Ectodermal cell (in vitro differentiated cells): ENCODE measurements at regions not wholly inside any gene's neighbourhood (a gene's known extent, or its start where the extent isn't known, plus 50 kb on each side); places are given as distances from the start of the nearest gene placed in this dataset.

ENCODE experiments used
- H3K27ac ChIP-seq: 2 replicates; pipeline ENCODE4 v1.7.0; 2013; ENCODE audit warnings: mild to moderate bottlenecking, low read depth, low read length; ENCODE audit not compliant: insufficient read depth, poor library complexity, severe bottlenecking
- H3K27me3 ChIP-seq: 2 replicates; pipeline ENCODE4 v1.7.0; 2013; ENCODE audit warnings: mild to moderate bottlenecking, low read length; ENCODE audit not compliant: insufficient read depth, control insufficient read depth, poor library complexity, severe bottlenecking
- H3K36me3 ChIP-seq: one replicate; pipeline ENCODE4 v1.7.0; 2013; ENCODE audit warnings: low read length; ENCODE audit not compliant: control insufficient read depth, insufficient read depth
- H3K4me1 ChIP-seq: one replicate; pipeline ENCODE4 v1.7.0; 2013; ENCODE audit warnings: low read length; ENCODE audit not compliant: control insufficient read depth, insufficient read depth
- H3K4me3 ChIP-seq: 2 replicates; pipeline ENCODE4 v1.7.0; 2013; ENCODE audit warnings: low read depth, low read length, control low read depth; ENCODE audit not compliant: insufficient read depth
- H3K9me3 ChIP-seq: 2 replicates; pipeline ENCODE4 v1.7.0; 2013; ENCODE audit warnings: mild to moderate bottlenecking, low read length, moderate library complexity; ENCODE audit not compliant: control insufficient read depth
- WGBS, 2 experiments: methylation state at CpG; one replicate each; pipeline ENCODE4 v1.1.7; 2013; ENCODE audit warnings: missing lambda C conversion rate in 2 of 2; 5-methylcytosine and 5-hydroxymethylcytosine counted together

- H3K4me3 ChIP-seq = no peak overlapping the region
- H3K9me3 ChIP-seq = peaks cover 3% of the 10 kb centered on the region
- H3K36me3 ChIP-seq = no peaks in the 10 kb centered on the region
- WGBS, 2 experiments = 97% methylated on average over 23 of the region's 23 CpGs
- H3K4me1 ChIP-seq = no peaks in the 10 kb centered on the region
- H3K27me3 ChIP-seq = no peaks in the 10 kb centered on the region
- no peak overlapping the region for H3K27ac ChIP-seq
These were observed 430.2 kb downstream of the FAT4 start for GRCh38 chr4:125744891-125745364.

DNA sequence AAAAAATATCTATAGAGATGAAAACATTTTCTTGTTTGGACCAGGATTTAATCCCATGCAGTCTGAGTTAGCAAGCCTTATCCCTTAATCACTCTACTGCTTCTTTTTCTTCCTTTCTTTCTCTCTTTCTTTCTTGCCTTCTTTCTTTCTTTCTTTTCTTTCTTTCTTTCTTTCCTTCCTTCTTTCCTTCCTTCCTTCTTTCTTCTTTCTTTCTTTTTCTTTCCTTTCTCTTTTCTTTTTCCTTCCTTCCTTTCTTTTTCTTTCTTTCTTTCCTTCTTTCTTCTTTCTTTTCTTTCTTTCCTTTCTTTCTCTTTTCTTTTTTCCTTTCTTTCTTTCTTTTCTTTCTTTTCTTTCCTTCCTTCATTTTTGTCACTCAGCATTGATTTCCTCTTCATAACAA, 434.6 kb downstream of the FAT4 start:
- H3K4me1 ChIP-seq = no peaks in the 10 kb centered on the region

GRCh38 chr4:125750399-125750798, 435.6 kb downstream of the FAT4 start:
- Histone ChIP-seq H3K27ac (no peak overlapping the region), H3K4me1 (no peaks in the 10 kb centered on the region), H3K4me3 (no peak overlapping the region), H3K36me3 (no peaks in the 10 kb centered on the region), H3K9me3 (no peaks in the 10 kb centered on the region), H3K27me3 (no peaks in the 10 kb centered on the region)
- no CpG with 5 or more reads among the region's 1 CpG for WGBS, 2 experiments

More for the DNA sequence above, 434.6 kb downstream of the FAT4 start:
- H3K36me3 ChIP-seq = no peaks in the 10 kb centered on the region
- no peak overlapping the region for H3K27ac ChIP-seq
- no peaks in the 10 kb centered on the region for H3K9me3 ChIP-seq
- H3K4me3 ChIP-seq = no peak overlapping the region
- H3K27me3 ChIP-seq = no peaks in the 10 kb centered on the region

GRCh38 chr4:125750828-125751466, 436.2 kb downstream of the FAT4 start:
- Histone ChIP-seq H3K4me3 (no peak overlapping the region), H3K36me3 (no peaks in the 10 kb centered on the region), H3K4me1 (no peaks in the 10 kb centered on the region), H3K27me3 (no peaks in the 10 kb centered on the region), H3K9me3 (no peaks in the 10 kb centered on the region), H3K27ac (no peak overlapping the region)
- WGBS, 2 experiments = 51 to 53% methylated on average over 6 of the region's 6 CpGs

DNA sequence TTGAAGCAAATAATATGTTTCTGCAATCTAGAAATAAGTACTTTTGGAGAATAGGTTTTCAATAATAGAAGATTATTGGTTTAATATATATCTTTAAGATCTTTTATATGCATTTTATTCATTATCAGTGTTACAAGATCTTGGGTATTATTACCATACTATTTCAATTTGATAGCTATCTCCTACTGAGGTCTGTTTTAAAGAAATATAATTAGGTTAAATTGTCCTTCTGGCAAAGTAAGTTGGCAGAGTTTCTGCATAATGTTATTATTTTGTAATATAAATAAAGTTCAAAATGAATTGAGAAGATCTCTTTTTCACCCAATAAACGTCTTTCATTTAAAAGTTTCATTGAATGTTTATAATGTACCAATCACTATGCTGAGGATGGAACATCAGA, 443.7 kb downstream of the FAT4 start:
- H3K36me3 ChIP-seq = no peaks in the 10 kb centered on the region
- no CpG with 5 or more reads among the region's 1 CpG for WGBS, 2 experiments
- H3K27ac ChIP-seq = no peak overlapping the region
- no peaks in the 10 kb centered on the region for H3K4me1 ChIP-seq
- no peak overlapping the region for H3K4me3 ChIP-seq
- H3K9me3 ChIP-seq = no peaks in the 10 kb centered on the region
- H3K27me3 ChIP-seq = no peaks in the 10 kb centered on the region

DNA sequence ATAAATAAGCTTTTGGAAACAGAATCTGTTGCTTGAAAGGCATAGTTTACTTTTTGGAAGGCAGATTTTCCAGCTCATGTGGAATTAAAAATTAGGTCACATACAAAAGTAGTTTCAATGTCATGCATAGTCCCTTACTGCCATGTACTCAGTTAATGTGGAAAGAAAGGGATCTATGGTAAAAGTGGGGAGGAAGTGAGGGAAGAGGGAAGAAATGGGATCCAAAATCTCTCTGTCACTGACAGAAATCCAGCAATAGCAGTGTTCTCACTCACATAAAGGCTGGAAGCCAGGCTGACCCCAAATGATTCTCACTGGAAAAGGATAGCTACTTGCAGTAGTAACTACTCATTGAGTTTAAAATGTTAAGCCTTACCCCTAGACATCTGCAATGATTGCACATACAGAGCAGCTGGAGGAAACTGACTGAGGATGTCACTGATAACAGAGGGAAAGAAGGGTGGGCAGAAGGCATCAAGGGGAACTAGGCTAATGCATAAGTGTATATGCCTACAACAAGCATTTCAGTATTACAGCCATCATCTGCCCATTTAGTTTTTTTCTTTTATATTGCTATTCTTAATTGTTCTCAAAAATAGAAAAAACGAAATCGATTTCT, 445.6 kb downstream of the FAT4 start:
- no peaks in the 10 kb centered on the region for H3K27me3 ChIP-seq
- no peak overlapping the region for H3K4me3 ChIP-seq

GRCh38 chr4:125760956-125761355, 446.2 kb downstream of the FAT4 start:
- Histone ChIP-seq H3K4me3 (no peak overlapping the region), H3K36me3 (no peaks in the 10 kb centered on the region), H3K27me3 (no peaks in the 10 kb centered on the region), H3K9me3 (no peaks in the 10 kb centered on the region), H3K4me1 (no peaks in the 10 kb centered on the region), H3K27ac (no peak overlapping the region)
- WGBS, 2 experiments = 90% methylated on average over 2 of the region's 3 CpGs; no CpG with 5 or more reads in 1 of the 2 experiments

More for the DNA sequence above, 445.6 kb downstream of the FAT4 start:
- Histone ChIP-seq H3K9me3 (no peaks in the 10 kb centered on the region), H3K27ac (no peak overlapping the region), H3K36me3 (no peaks in the 10 kb centered on the region), H3K4me1 (no peaks in the 10 kb centered on the region)
- 100% methylated on average over 2 of the region's 2 CpGs for WGBS, 2 experiments

DNA sequence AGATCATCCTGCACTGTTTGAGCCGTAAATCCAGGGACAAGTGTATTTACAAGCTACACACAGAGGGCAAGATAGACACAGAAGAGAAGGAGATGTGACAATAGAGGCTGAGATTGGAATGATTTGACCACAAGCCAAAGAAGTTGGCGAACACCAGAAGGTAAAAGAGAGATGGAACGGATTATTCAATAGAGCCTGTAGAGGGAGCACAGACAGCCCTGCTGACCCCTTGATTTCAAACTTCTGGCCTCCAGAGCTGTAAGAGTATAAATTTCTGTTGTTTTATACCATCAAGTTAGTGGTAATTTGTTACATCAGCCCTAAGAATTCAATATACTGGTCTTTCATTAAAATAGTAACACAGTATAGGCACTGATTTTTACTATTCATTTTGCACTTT, 447.8 kb downstream of the FAT4 start:
- 48 to 55% methylated on average over 3 of the region's 3 CpGs for WGBS, 2 experiments
- no peaks in the 10 kb centered on the region for H3K27me3 ChIP-seq
- no peak overlapping the region for H3K4me3 ChIP-seq
- H3K36me3 ChIP-seq = no peaks in the 10 kb centered on the region
- no peaks in the 10 kb centered on the region for H3K9me3 ChIP-seq
- H3K27ac ChIP-seq = no peak overlapping the region
- no peaks in the 10 kb centered on the region for H3K4me1 ChIP-seq

DNA sequence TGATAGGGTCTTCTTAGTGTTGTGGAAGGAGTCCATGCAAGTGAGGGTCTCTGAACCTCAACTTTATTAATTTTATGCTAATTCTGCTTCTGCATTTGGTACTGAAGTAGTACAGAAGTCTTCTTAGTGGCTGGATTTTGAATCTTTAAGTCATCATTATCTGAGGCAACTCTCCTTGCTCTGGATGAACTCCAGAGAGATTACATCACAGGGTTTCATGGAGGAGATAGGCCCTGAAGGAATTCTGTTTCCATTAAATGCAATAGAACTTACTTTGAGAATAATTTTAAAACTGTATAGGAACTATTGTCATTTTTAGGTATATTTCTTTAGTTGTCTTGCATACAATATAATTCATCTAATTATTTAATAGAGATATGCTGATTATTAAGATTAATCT, 451.2 kb downstream of the FAT4 start:
- Histone ChIP-seq H3K4me1 (no peaks in the 10 kb centered on the region), H3K36me3 (no peaks in the 10 kb centered on the region), H3K9me3 (no peaks in the 10 kb centered on the region), H3K27ac (no peak overlapping the region), H3K4me3 (no peak overlapping the region), H3K27me3 (no peaks in the 10 kb centered on the region)

- no peaks in the 10 kb centered on the region for H3K9me3 ChIP-seq
- no peaks in the 10 kb centered on the region for H3K27me3 ChIP-seq
- H3K4me1 ChIP-seq = no peaks in the 10 kb centered on the region
- WGBS, 2 experiments = 91% methylated on average over 4 to 6 of the region's 6 CpGs
- no peak overlapping the region for H3K4me3 ChIP-seq
- H3K36me3 ChIP-seq = no peaks in the 10 kb centered on the region
- H3K27ac ChIP-seq = no peak overlapping the region
These were observed 456.2 kb downstream of the FAT4 start for GRCh38 chr4:125770814-125771398.
